A549 (cell line): ENCODE measurements at regions not wholly inside any gene's neighbourhood (a gene's known extent, or its start where the extent isn't known, plus 50 kb on each side); places are given as distances from the start of the nearest gene placed in this dataset.

Source experiments
- CBX8 ChIP-seq: fragments of 200-600 bp; sonication (generic); IDR thresholded peaks from 2 replicates; pipeline ENCODE4 v1.6.1; 2016
- KDM5A ChIP-seq: fragments of 200-600 bp; sonication (generic); IDR thresholded peaks from 2 replicates; pipeline ENCODE4 v1.6.1; 2016; ENCODE audit warnings: antibody characterized with exemption, mild to moderate bottlenecking
- MAFK ChIP-seq: fragments of 450-650 bp; IDR thresholded peaks from 2 replicates; pipeline ENCODE4 v1.6.1; 2014; ENCODE audit not compliant: partially characterized antibody
- MAZ ChIP-seq: fragments of 150-350 bp; IDR thresholded peaks from 2 replicates; pipeline ENCODE4 v1.6.1; 2014; ENCODE audit warnings: antibody characterized with exemption, low read depth, low read length, borderline replicate concordance
- NR3C1 ChIP-seq: fragments of >200 bp; sonication (Bioruptor Twin); formaldehyde crosslinking; IDR thresholded peaks from 3 replicates; pipeline ENCODE4 v1.6.1; 2017
- POLR2A ChIP-seq: IDR thresholded peaks from 2 replicates; pipeline ENCODE4 v1.6.1; 2012; ENCODE audit warnings: mild to moderate bottlenecking, low read length
- POLR2AphosphoS2 ChIP-seq: conservative IDR thresholded peaks from 2 replicates; pipeline ENCODE4 v1.6.1; 2012; ENCODE audit warnings: low read length, improper control_type of control experiment, inconsistent platforms
- TF ChIP-seq, protein P1 (sequence below): fragments of 250-450 bp; sonication (Bioruptor Pico); IDR thresholded peaks from 2 replicates; pipeline ENCODE4 v1.5.0; 2021; ENCODE audit warnings: mild to moderate bottlenecking, moderate library complexity, borderline replicate concordance
- TF ChIP-seq, protein P2 (sequence below): fragments of 200-600 bp; sonication (generic); IDR thresholded peaks from 2 replicates; pipeline ENCODE4 v1.6.1; 2016; ENCODE audit warnings: antibody characterized with exemption, mild to moderate bottlenecking, moderate library complexity
- TF ChIP-seq, protein P3 (sequence below): fragments of >200 bp; sonication (Bioruptor Twin); formaldehyde crosslinking; IDR thresholded peaks from 3 replicates; pipeline ENCODE4 v1.5.1; 2016

DNA sequence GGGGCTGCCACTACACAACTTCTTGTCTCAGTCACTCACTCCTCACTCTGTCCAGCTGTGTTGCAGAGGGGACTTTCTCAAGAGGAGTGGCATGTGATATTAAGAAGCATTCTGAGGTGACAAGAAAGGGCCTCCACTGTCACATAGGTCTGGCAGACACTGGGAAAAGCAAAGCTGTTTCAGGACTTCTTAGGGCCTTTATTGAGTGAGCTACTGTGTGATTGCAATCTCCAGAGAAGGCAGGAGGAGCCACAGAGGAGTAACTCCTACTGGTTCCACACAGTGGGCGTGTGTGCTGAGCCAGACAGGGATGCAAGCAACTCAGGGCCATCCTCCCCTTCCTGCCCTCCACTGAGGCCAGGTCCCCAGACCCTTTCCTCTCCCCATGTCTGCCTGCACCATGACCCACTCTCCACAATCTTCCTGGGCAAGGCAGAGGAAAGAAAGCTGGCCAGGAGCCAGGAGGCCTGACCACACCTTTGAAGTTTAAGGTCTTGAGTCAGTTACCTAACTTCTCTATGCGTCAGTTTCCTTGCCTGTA, 262.0 kb upstream of the ZMIZ1 start:
- TF ChIP-seq POLR2A (no peak), KDM5A (no peak), CBX8 (no peak), POLR2AphosphoS2 (no peak), MAZ (no peak), NR3C1 (no peak), MAFK (no peak)
- TF ChIP-seq, protein P1, sequence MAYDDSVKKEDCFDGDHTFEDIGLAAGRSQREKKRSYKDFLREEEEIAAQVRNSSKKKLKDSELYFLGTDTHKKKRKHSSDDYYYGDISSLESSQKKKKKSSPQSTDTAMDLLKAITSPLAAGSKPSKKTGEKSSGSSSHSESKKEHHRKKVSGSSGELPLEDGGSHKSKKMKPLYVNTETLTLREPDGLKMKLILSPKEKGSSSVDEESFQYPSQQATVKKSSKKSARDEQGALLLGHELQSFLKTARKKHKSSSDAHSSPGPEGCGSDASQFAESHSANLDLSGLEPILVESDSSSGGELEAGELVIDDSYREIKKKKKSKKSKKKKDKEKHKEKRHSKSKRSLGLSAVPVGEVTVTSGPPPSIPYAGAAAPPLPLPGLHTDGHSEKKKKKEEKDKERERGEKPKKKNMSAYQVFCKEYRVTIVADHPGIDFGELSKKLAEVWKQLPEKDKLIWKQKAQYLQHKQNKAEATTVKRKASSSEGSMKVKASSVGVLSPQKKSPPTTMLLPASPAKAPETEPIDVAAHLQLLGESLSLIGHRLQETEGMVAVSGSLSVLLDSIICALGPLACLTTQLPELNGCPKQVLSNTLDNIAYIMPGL (CRISPR knock-in tag), result no peak
- TF ChIP-seq, protein P2, sequence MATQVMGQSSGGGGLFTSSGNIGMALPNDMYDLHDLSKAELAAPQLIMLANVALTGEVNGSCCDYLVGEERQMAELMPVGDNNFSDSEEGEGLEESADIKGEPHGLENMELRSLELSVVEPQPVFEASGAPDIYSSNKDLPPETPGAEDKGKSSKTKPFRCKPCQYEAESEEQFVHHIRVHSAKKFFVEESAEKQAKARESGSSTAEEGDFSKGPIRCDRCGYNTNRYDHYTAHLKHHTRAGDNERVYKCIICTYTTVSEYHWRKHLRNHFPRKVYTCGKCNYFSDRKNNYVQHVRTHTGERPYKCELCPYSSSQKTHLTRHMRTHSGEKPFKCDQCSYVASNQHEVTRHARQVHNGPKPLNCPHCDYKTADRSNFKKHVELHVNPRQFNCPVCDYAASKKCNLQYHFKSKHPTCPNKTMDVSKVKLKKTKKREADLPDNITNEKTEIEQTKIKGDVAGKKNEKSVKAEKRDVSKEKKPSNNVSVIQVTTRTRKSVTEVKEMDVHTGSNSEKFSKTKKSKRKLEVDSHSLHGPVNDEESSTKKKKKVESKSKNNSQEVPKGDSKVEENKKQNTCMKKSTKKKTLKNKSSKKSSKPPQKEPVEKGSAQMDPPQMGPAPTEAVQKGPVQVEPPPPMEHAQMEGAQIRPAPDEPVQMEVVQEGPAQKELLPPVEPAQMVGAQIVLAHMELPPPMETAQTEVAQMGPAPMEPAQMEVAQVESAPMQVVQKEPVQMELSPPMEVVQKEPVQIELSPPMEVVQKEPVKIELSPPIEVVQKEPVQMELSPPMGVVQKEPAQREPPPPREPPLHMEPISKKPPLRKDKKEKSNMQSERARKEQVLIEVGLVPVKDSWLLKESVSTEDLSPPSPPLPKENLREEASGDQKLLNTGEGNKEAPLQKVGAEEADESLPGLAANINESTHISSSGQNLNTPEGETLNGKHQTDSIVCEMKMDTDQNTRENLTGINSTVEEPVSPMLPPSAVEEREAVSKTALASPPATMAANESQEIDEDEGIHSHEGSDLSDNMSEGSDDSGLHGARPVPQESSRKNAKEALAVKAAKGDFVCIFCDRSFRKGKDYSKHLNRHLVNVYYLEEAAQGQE, result no peak
- TF ChIP-seq, protein P3, sequence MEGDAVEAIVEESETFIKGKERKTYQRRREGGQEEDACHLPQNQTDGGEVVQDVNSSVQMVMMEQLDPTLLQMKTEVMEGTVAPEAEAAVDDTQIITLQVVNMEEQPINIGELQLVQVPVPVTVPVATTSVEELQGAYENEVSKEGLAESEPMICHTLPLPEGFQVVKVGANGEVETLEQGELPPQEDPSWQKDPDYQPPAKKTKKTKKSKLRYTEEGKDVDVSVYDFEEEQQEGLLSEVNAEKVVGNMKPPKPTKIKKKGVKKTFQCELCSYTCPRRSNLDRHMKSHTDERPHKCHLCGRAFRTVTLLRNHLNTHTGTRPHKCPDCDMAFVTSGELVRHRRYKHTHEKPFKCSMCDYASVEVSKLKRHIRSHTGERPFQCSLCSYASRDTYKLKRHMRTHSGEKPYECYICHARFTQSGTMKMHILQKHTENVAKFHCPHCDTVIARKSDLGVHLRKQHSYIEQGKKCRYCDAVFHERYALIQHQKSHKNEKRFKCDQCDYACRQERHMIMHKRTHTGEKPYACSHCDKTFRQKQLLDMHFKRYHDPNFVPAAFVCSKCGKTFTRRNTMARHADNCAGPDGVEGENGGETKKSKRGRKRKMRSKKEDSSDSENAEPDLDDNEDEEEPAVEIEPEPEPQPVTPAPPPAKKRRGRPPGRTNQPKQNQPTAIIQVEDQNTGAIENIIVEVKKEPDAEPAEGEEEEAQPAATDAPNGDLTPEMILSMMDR, result no peak
